A549 (cell line): ENCODE measurements at regions not wholly inside any gene's neighbourhood (a gene's known extent, or its start where the extent isn't known, plus 50 kb on each side); places are given as distances from the start of the nearest gene placed in this dataset.

Source experiments
- ATAC-seq, 2 experiments: fragments of 200-7000 bp in 1 of 2; fragments of >200 bp in 1 of 2; cut with Nextera tagmentation in 1 of 2; cut with Tn5 transposase in 1 of 2; 3 replicates each; pipeline versions ENCODE4 v1.8.0 to v1.9.1; 2018 to 2020; ENCODE audit warnings: mild to moderate bottlenecking in 1 of 2, moderate library complexity in 1 of 2
- CTCF ChIA-PET: fragments of 300-600 bp; sonication (Branson Sonifier 250); formaldehyde crosslinking; extraction: SDS; loops from one replicate; lab custom pipeline; 2021; ENCODE audit warnings: antibody characterized with exemption, inconsistent platforms; lab: Yijun Ruan, JAX
- POLR2A ChIA-PET: fragments of 350-600 bp; formaldehyde crosslinking; extraction: SDS; loops from one replicate; lab custom pipeline; 2021; ENCODE audit warnings: antibody characterized with exemption, inconsistent platforms; lab: Yijun Ruan, JAX
- DNase-seq, 2 experiments: peaks; one replicate each; pipeline versions ENCODE4 v3.0.0 to v3.0.0-alpha.2; 2011 to 2016; ENCODE audit warnings: low read depth in 1 of 2, low spot score in 1 of 2
- FAIRE-seq: peaks from 2 replicates; lab custom pipeline; 2011; peaks lifted over from hg19 to GRCh38; lab: Jason Lieb, UNC
- H3K27ac ChIP-seq, 2 experiments: fragments of >200 bp; sonication (Bioruptor Twin); formaldehyde crosslinking; 3 replicates each; pipeline ENCODE4 v1.5.1; 2016 to 2017
- H3K4me1 ChIP-seq: fragments of >200 bp; sonication (Bioruptor Twin); formaldehyde crosslinking; 3 replicates; pipeline ENCODE4 v1.6.1; 2016
- H3K4me2 ChIP-seq: fragments of >200 bp; sonication (Bioruptor Twin); formaldehyde crosslinking; 3 replicates; pipeline ENCODE4 v1.6.1; 2016
- H3K4me3 ChIP-seq: fragments of >200 bp; sonication (Bioruptor Twin); formaldehyde crosslinking; 3 replicates; pipeline ENCODE4 v1.5.1; 2016
- H3K9me3 ChIP-seq: fragments of >200 bp; sonication (Bioruptor Twin); formaldehyde crosslinking; 3 replicates; pipeline ENCODE4 v1.6.1; 2016
- CEBPB ChIP-seq, 2 experiments: fragments of >200 bp in 1 of 2; sonication (Bioruptor Twin) in 1 of 2; formaldehyde crosslinking in 1 of 2; IDR thresholded peaks; 2 replicates each; pipeline ENCODE4 v1.6.1; 2012 to 2016
- CHD2 ChIP-seq: fragments of 150-350 bp; IDR thresholded peaks from 2 replicates; pipeline ENCODE4 v1.6.1; 2014; ENCODE audit warnings: low read length; ENCODE audit not compliant: partially characterized antibody
- EHMT2 ChIP-seq: fragments of 200-600 bp; sonication (generic); IDR thresholded peaks from 2 replicates; pipeline ENCODE4 v1.6.1; 2016; ENCODE audit warnings: antibody characterized with exemption, low read depth, mild to moderate bottlenecking, moderate library complexity
- EP300 ChIP-seq, 2 experiments: fragments of >200 bp; sonication (Bioruptor Twin); formaldehyde crosslinking; IDR thresholded peaks; 2 replicates in 1 of 2; 3 replicates in 1 of 2; pipeline ENCODE4 v1.6.1; 2016 to 2017
- FOXS1 ChIP-seq: fragments of 250-450 bp; sonication (Bioruptor Pico); IDR thresholded peaks from 2 replicates; pipeline ENCODE4 v1.5.0; 2020; ENCODE audit warnings: mild to moderate bottlenecking, moderate library complexity
- HEYL ChIP-seq: fragments of 250-450 bp; sonication (Bioruptor Pico); IDR thresholded peaks from 2 replicates; pipeline ENCODE4 v1.8.0; 2021; ENCODE audit warnings: mild to moderate bottlenecking, moderate library complexity
- HOXB13 ChIP-seq: fragments of 250-450 bp; sonication (Bioruptor Pico); IDR thresholded peaks from 2 replicates; pipeline ENCODE4 v1.5.0; 2020; ENCODE audit warnings: low read depth, mild to moderate bottlenecking, moderate library complexity
- HOXB5 ChIP-seq: fragments of 250-450 bp; sonication (Bioruptor Pico); IDR thresholded peaks from 2 replicates; pipeline ENCODE4 v1.5.0; 2020; ENCODE audit warnings: mild to moderate bottlenecking, moderate library complexity
- MAFK ChIP-seq: fragments of 450-650 bp; IDR thresholded peaks from 2 replicates; pipeline ENCODE4 v1.6.1; 2014; ENCODE audit not compliant: partially characterized antibody
- MAZ ChIP-seq: fragments of 150-350 bp; IDR thresholded peaks from 2 replicates; pipeline ENCODE4 v1.6.1; 2014; ENCODE audit warnings: antibody characterized with exemption, low read depth, low read length, borderline replicate concordance
- MYC ChIP-seq: IDR thresholded peaks from 2 replicates; pipeline ENCODE4 v1.6.1; 2012; ENCODE audit warnings: mild to moderate bottlenecking, inconsistent platforms, low read length, improper control_type of control experiment, borderline replicate concordance
- NPAS2 ChIP-seq: fragments of 250-450 bp; sonication (Bioruptor Pico); IDR thresholded peaks from 2 replicates; pipeline ENCODE4 v1.8.0; 2022; ENCODE audit warnings: mild to moderate bottlenecking, moderate library complexity, borderline replicate concordance
- PHF8 ChIP-seq: fragments of 200-600 bp; sonication (generic); IDR thresholded peaks from 2 replicates; pipeline ENCODE4 v1.6.1; 2016; ENCODE audit warnings: low read depth, mild to moderate bottlenecking, antibody characterized with exemption, moderate library complexity, borderline replicate concordance
- RAD21 ChIP-seq, 2 experiments: fragments of >200 bp in 1 of 2; sonication (Bioruptor Twin) in 1 of 2; formaldehyde crosslinking in 1 of 2; IDR thresholded peaks in 1 of 2; conservative IDR thresholded peaks in 1 of 2; 2 replicates in 1 of 2; 3 replicates in 1 of 2; pipeline ENCODE4 v1.6.1; 2012 to 2018; ENCODE audit warnings: inconsistent platforms in 1 of 2
- RARB ChIP-seq: fragments of 250-450 bp; sonication (Bioruptor Pico); IDR thresholded peaks from 2 replicates; pipeline ENCODE4 v1.8.0; 2021; ENCODE audit warnings: mild to moderate bottlenecking, moderate library complexity
- RCOR1 ChIP-seq: fragments of 150-350 bp; IDR thresholded peaks from 2 replicates; pipeline ENCODE4 v1.6.1; 2014; ENCODE audit warnings: antibody characterized with exemption, low read length, low read depth
- TFCP2L1 ChIP-seq: fragments of 250-450 bp; sonication (Bioruptor Pico); IDR thresholded peaks from 2 replicates; pipeline ENCODE4 v1.5.0; 2021; ENCODE audit warnings: mild to moderate bottlenecking
- TP53 ChIP-seq: fragments of 250-450 bp; sonication (Bioruptor Pico); IDR thresholded peaks from 2 replicates; pipeline ENCODE4 v1.5.0; 2021; ENCODE audit warnings: mild to moderate bottlenecking, moderate library complexity
- WGBS: methylation state at CpG from one replicate; pipeline ENCODE4 v1.1.6; 2017; ENCODE audit errors: missing lambda C conversion rate; 5-methylcytosine and 5-hydroxymethylcytosine counted together
- TF ChIP-seq, protein P1 (sequence below): IDR thresholded peaks from 2 replicates; pipeline ENCODE4 v1.6.1; 2012; ENCODE audit warnings: low read depth, borderline replicate concordance
- TF ChIP-seq, protein P2 (sequence below): fragments of >200 bp; sonication (Bioruptor Twin); formaldehyde crosslinking; IDR thresholded peaks from 3 replicates; pipeline ENCODE4 v1.6.1; 2016
- TF ChIP-seq, protein P3 (sequence below): IDR thresholded peaks from 2 replicates; pipeline ENCODE4 v1.6.1; 2012
- TF ChIP-seq, protein P4 (sequence below): fragments of 150-350 bp; IDR thresholded peaks from 2 replicates; pipeline ENCODE4 v1.6.1; 2014; ENCODE audit warnings: low read depth, mild to moderate bottlenecking, low read length
- TF ChIP-seq, protein P5 (sequence below): fragments of >200 bp; sonication (Bioruptor Twin); formaldehyde crosslinking; IDR thresholded peaks from 2 replicates; pipeline ENCODE4 v1.6.1; 2016

DNA sequence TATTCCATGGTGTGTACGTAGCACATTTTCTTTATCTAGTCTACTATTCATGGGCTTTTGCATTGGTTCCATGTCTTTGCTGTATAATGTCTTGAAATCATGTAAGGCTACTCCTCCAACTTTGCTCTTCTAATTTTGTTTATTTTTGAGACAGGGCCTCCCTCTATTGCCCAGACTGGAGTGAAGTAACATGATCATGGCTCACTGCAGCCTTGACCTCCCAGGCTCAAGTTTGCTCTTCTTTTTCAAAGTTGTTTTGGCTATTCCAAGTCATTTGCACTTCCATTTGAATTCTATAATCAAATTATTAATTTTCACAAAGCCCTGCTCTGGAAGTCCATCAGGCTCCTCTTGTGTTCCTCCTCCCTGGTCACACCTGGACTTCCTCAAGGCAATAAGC is 90.2 kb upstream of the SGIP1 start:
- Histone ChIP-seq H3K9me3 (no peaks in the 10 kb centered on the region), H3K4me1 (peaks cover 30% of the 10 kb centered on the region; the same call in 2 of the 3 replicates)
- POLR2A ChIA-PET: no interaction called here
- no peak for TF ChIP-seq EP300 (IDR thresholded peaks at IDR 0.05)
- TF ChIP-seq, protein P1, sequence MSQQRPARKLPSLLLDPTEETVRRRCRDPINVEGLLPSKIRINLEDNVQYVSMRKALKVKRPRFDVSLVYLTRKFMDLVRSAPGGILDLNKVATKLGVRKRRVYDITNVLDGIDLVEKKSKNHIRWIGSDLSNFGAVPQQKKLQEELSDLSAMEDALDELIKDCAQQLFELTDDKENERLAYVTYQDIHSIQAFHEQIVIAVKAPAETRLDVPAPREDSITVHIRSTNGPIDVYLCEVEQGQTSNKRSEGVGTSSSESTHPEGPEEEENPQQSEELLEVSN: no peak
- TF ChIP-seq MAZ: no peak
- TF ChIP-seq, all 56 proteins: peak for 0
- Histone ChIP-seq H3K4me3 (no peak overlapping the region), H3K27ac (peak overlapping the region; percentile 10 to 18; a peak in 3 of 6 replicates), H3K4me2 (no peak overlapping the region)
- FAIRE-seq: no peak
- no peak for ATAC-seq
- no peak for DNase-seq
- CTCF ChIA-PET: interaction anchor here (0.7 to 6.2 kb wide), 5 partner anchors 12 to 1553 kb away, joined by 3 to 175 read pairs (median 5); no protein-coding TSS in a partner anchor
- 96% methylated on average over 1 of the region's 1 CpG for WGBS

- WGBS: 59% methylated on average over 3 of the region's 3 CpGs
- Histone ChIP-seq H3K4me2 (no peak overlapping the region), H3K27ac (peak overlapping the region; percentile 10 to 83; a peak in 4 of 6 replicates), H3K4me3 (no peak overlapping the region), H3K4me1 (peaks cover 21% of the 10 kb centered on the region; the same call in 2 of the 3 replicates), H3K9me3 (no peaks in the 10 kb centered on the region)
- no peak for ATAC-seq
- TF ChIP-seq HOXB5 (CRISPR knock-in tag): no peak
- no peak for TF ChIP-seq EHMT2
- TF ChIP-seq RAD21 (conservative IDR thresholded peaks at IDR 0.05 in 1 of 2, IDR thresholded peaks at IDR 0.05 in 1 of 2): no peak
- TF ChIP-seq TFCP2L1 (CRISPR knock-in tag): no peak
- ChIA-PET POLR2A (no interaction called here), CTCF (interaction anchor here (1.2 to 6.2 kb wide), 7 partner anchors 12 to 487 kb away, joined by 3 to 175 read pairs (median 10); no protein-coding TSS in a partner anchor)
- no peak for DNase-seq
- FAIRE-seq: no peak
These were observed 89.3 kb upstream of the SGIP1 start for GRCh38 chr1:66444438-66445265.

DNA sequence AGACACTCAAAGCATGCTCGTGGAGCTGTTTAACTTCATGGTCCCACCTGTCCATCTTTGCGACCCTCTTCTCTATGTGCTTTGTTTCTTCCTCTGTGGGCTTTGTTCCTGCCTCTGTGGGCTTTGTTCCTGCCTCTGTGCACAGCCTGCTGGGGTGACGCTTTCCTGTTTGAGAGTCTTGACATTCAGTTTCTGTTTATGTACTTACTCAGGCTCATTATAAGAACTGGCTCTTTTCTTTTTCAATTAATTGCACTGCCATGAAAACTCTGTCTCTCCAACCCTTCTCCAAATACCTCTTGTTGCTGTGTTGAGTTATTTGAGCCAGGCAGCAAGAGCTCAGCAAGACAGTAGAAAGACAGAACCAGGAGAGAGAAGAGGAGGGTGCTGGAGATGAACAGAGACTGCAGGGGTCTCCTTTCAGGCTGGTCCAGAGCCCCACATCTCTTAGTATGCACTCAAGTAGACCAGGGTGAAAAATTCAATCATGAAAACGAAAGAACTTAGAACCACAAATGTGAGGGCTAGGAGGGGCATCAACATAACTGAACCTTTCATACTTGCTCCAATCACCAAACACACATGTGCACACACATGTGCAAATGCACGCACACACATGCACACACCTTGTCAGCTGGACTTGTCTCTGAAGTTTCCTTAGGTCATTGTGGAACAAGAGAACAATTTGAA is 88.3 kb upstream of the SGIP1 start:
- ChIA-PET CTCF (interaction anchor here (0.6 to 6.2 kb wide), 53 partner anchors 9 to 496 kb away, joined by 3 to 175 read pairs (median 4); no protein-coding TSS in a partner anchor), POLR2A (no interaction called here)
- Histone ChIP-seq H3K4me2 (no peak overlapping the region; the same call in 2 of the 3 replicates), H3K9me3 (no peaks in the 10 kb centered on the region), H3K4me3 (no peak overlapping the region), H3K27ac (peak overlapping the region; percentile 67 to 83), H3K4me1 (peaks cover 20% of the 10 kb centered on the region; the same call in 2 of the 3 replicates)
- no peak; a peak in 1 of 6 replicates for ATAC-seq
- FAIRE-seq: no peak
- no peak for TF ChIP-seq RARB (CRISPR knock-in tag)
- TF ChIP-seq MAFK: no peak
- TF ChIP-seq NPAS2 (CRISPR knock-in tag): no peak
- no peak for TF ChIP-seq HOXB13 (CRISPR knock-in tag)
- TF ChIP-seq, protein P2, sequence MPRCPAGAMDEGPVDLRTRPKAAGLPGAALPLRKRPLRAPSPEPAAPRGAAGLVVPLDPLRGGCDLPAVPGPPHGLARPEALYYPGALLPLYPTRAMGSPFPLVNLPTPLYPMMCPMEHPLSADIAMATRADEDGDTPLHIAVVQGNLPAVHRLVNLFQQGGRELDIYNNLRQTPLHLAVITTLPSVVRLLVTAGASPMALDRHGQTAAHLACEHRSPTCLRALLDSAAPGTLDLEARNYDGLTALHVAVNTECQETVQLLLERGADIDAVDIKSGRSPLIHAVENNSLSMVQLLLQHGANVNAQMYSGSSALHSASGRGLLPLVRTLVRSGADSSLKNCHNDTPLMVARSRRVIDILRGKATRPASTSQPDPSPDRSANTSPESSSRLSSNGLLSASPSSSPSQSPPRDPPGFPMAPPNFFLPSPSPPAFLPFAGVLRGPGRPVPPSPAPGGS: no peak
- TF ChIP-seq, protein P3, sequence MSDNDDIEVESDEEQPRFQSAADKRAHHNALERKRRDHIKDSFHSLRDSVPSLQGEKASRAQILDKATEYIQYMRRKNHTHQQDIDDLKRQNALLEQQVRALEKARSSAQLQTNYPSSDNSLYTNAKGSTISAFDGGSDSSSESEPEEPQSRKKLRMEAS: no peak
- TF ChIP-seq, protein P4, sequence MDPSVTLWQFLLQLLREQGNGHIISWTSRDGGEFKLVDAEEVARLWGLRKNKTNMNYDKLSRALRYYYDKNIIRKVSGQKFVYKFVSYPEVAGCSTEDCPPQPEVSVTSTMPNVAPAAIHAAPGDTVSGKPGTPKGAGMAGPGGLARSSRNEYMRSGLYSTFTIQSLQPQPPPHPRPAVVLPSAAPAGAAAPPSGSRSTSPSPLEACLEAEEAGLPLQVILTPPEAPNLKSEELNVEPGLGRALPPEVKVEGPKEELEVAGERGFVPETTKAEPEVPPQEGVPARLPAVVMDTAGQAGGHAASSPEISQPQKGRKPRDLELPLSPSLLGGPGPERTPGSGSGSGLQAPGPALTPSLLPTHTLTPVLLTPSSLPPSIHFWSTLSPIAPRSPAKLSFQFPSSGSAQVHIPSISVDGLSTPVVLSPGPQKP: no peak
- TF ChIP-seq, protein P1: no peak
- no peak for TF ChIP-seq FOXS1 (CRISPR knock-in tag)
- no peak for TF ChIP-seq HEYL (CRISPR knock-in tag)
- no peak for TF ChIP-seq TP53
- TF ChIP-seq PHF8: no peak
- TF ChIP-seq, protein P5, sequence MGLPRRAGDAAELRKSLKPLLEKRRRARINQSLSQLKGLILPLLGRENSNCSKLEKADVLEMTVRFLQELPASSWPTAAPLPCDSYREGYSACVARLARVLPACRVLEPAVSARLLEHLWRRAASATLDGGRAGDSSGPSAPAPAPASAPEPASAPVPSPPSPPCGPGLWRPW: no peak
- no peak for TF ChIP-seq CHD2
- no peak for TF ChIP-seq MYC
- TF ChIP-seq RCOR1: no peak
- no peak for TF ChIP-seq CEBPB (IDR thresholded peaks at IDR 0.05)
- 91% methylated on average over 5 of the region's 5 CpGs for WGBS
- DNase-seq: no peak
